RWPE2 (cell line): ENCODE measurements at regions not wholly inside any gene's neighbourhood (a gene's known extent, or its start where the extent isn't known, plus 50 kb on each side); places are given as distances from the start of the nearest gene placed in this dataset.
A peak's percentile ranks its signal among the peaks of the same experiment; 100 is the strongest.

ENCODE experiments used
- ATAC-seq: fragments of 200-7000 bp; cut with Tn5 transposase; 3 replicates; pipeline ENCODE4 v1.9.1; 2021; ENCODE audit warnings: low read depth
- DNase-seq: peaks from one replicate; pipeline ENCODE4 v3.0.0-alpha.2; 2020; ENCODE audit warnings: low spot score
- H3K27ac ChIP-seq: fragments of 450-650 bp; 2 replicates; pipeline ENCODE4 v1.5.1; 2017; ENCODE audit warnings: mild to moderate bottlenecking; ENCODE audit not compliant: poor library complexity, severe bottlenecking
- H3K27me3 ChIP-seq: fragments of 250-450 bp; sonication (Bioruptor Pico); 2 replicates; pipeline ENCODE4 v1.5.1; 2021; ENCODE audit warnings: mild to moderate bottlenecking, moderate library complexity; ENCODE audit not compliant: insufficient read depth, poor library complexity, severe bottlenecking
- H3K36me3 ChIP-seq: fragments of 250-450 bp; sonication (Bioruptor Pico); 2 replicates; pipeline ENCODE4 v1.5.1; 2020; ENCODE audit warnings: low read depth, mild to moderate bottlenecking, moderate library complexity
- H3K4me1 ChIP-seq: fragments of 250-450 bp; sonication (Bioruptor Pico); 2 replicates; pipeline ENCODE4 v1.5.1; 2021; ENCODE audit warnings: mild to moderate bottlenecking, moderate library complexity; ENCODE audit not compliant: insufficient read depth, poor library complexity, severe bottlenecking
- H3K4me3 ChIP-seq: fragments of 250-450 bp; sonication (Bioruptor Pico); 2 replicates; pipeline ENCODE4 v1.5.1; 2021; ENCODE audit warnings: mild to moderate bottlenecking, moderate library complexity; ENCODE audit not compliant: severe bottlenecking
- H3K9me3 ChIP-seq: fragments of 250-450 bp; sonication (Bioruptor Pico); 2 replicates; pipeline ENCODE4 v1.5.1; 2021; ENCODE audit warnings: mild to moderate bottlenecking, moderate library complexity; ENCODE audit not compliant: severe bottlenecking
- CTCF ChIP-seq: fragments of 450-650 bp; IDR thresholded peaks from one replicate; pipeline ENCODE4 v1.5.1; 2017; ENCODE audit warnings: mild to moderate bottlenecking, moderate library complexity; ENCODE audit not compliant: poor library complexity, severe bottlenecking

- Histone ChIP-seq H3K36me3 (no peaks in the 10 kb centered on the region), H3K4me3 (no peak overlapping the region), H3K4me1 (no peaks in the 10 kb centered on the region), H3K27ac (no peak overlapping the region), H3K9me3 (no peaks in the 10 kb centered on the region), H3K27me3 (no peaks in the 10 kb centered on the region)
- DNase-seq (no peak), ATAC-seq (no peak)
- TF ChIP-seq CTCF, result no peak
These were observed 56.5 kb upstream of the PAPOLG start for GRCh38 chr2:60699617-60700016.

- H3K4me3 ChIP-seq, result no peak overlapping the region
- H3K4me1 ChIP-seq, result no peaks in the 10 kb centered on the region
- ATAC-seq, result peak; percentile 84
- H3K27ac ChIP-seq, result no peak overlapping the region
- H3K36me3 ChIP-seq, result no peaks in the 10 kb centered on the region
- H3K9me3 ChIP-seq, result no peaks in the 10 kb centered on the region
- no peak for TF ChIP-seq CTCF
- DNase-seq, result no peak
- H3K27me3 ChIP-seq, result no peaks in the 10 kb centered on the region
These were observed 50.0 kb upstream of the PAPOLG start for GRCh38 chr2:60706021-60706420.
